Prostate gland (tissue), 2 donors: ENCODE measurements at regions not wholly inside any gene's neighbourhood (a gene's known extent, or its start where the extent isn't known, plus 50 kb on each side); places are given as distances from the start of the nearest gene placed in this dataset.

ENCODE experiments used
- DNase-seq: peaks from one replicate; pipeline ENCODE4 v3.0.0-alpha.2; 2019; ENCODE audit warnings: low spot score
- H3K27ac ChIP-seq, 2 donors: fragments of 200-600 bp; sonication (generic); 2 replicates each; pipeline ENCODE4 v1.5.1; 2017 to 2019
- H3K27me3 ChIP-seq: fragments of 200-600 bp; sonication (generic); replicated peaks from 2 replicates; pipeline ENCODE4 v1.5.1; 2019; ENCODE audit not compliant: insufficient read depth
- H3K36me3 ChIP-seq, 2 donors: fragments of 200-600 bp; sonication (generic); 1 replicate in 1 of 2; 2 replicates in 1 of 2; pipeline versions ENCODE4 v1.5.1 to v1.8.1; 2017 to 2019
- H3K4me1 ChIP-seq: fragments of 200-600 bp; sonication (generic); replicated peaks from 2 replicates; pipeline ENCODE4 v1.5.1; 2019
- H3K4me3 ChIP-seq, 2 donors: fragments of 200-600 bp; sonication (generic); 2 replicates each; pipeline ENCODE4 v1.5.1; 2017 to 2019
- H3K9me3 ChIP-seq: fragments of 200-600 bp; sonication (generic); 2 replicates; pipeline ENCODE4 v1.5.1; 2017
- POLR2A ChIP-seq: fragments of 450-650 bp; IDR thresholded peaks from one replicate; pipeline ENCODE4 v1.6.1; 2016; ENCODE audit warnings: antibody characterized with exemption, mild to moderate bottlenecking
- POLR2AphosphoS5 ChIP-seq: sonication (generic); formaldehyde crosslinking; IDR thresholded peaks from one replicate; pipeline ENCODE4 v1.6.1; 2017; ENCODE audit warnings: antibody characterized with exemption
- WGBS: methylation state at CpG from one replicate; pipeline ENCODE4 v1.1.5; 2018; 5-methylcytosine and 5-hydroxymethylcytosine counted together
- intact Hi-C: fragments of 100-400 bp; cut with DNase I; formaldehyde crosslinking; loops from one replicate; pipeline ENCODE4 v1.14.2; 2022
- TF ChIP-seq, protein P1 (sequence below), 4 experiments: fragments of 200-600 bp in 2 of 4; fragments of 450-650 bp in 2 of 4; sonication (generic) in 2 of 4; IDR thresholded peaks; 1 replicate in 3 of 4; 2 replicates in 1 of 4; pipeline ENCODE4 v1.5.1; 2016 to 2019; ENCODE audit warnings: antibody characterized with exemption in 4 of 4, mild to moderate bottlenecking in 2 of 4, moderate library complexity in 2 of 4

DNA sequence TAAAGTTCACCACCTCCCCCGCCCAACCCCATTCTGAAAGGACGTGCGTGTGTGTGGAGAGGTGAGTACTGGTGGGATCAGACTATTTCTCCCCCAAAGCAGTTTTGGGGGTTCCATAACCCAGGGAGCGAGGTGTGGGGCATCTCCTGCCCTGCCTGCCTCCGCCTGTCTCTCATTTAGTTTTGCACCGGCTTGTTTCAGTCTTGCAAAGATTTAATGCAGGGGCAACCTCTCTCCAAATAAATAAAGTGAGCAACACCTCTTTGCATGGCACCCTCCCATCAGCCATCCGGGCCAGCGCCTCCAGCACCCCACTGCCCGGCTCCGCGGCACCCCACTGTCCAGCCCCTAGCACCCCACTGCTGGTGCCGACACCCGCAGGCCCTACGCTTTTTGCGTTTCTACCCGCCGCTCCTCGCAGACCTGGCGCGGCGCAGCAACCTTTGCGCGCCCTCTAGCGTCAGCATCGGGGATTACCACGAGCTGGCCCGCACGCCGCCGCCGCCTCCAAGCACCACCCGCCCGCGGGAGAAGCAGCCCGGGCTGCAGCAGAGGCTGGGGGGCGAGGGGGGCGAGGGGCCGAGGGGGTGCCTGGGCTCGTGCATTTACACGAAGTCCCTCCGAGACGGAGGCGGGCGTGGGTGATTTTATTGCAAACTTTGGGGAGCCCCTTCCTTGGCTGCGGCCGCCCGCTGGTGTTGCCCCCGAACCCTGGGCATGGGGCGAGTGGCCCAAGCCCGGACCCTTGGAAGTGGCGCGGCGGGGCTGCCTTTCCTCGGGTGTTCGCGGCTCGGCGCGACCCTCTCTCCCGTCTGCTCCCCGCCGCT, 55.8 kb upstream of the VRK1 start:
- peak; percentile 23 for DNase-seq
- TF ChIP-seq, protein P1, sequence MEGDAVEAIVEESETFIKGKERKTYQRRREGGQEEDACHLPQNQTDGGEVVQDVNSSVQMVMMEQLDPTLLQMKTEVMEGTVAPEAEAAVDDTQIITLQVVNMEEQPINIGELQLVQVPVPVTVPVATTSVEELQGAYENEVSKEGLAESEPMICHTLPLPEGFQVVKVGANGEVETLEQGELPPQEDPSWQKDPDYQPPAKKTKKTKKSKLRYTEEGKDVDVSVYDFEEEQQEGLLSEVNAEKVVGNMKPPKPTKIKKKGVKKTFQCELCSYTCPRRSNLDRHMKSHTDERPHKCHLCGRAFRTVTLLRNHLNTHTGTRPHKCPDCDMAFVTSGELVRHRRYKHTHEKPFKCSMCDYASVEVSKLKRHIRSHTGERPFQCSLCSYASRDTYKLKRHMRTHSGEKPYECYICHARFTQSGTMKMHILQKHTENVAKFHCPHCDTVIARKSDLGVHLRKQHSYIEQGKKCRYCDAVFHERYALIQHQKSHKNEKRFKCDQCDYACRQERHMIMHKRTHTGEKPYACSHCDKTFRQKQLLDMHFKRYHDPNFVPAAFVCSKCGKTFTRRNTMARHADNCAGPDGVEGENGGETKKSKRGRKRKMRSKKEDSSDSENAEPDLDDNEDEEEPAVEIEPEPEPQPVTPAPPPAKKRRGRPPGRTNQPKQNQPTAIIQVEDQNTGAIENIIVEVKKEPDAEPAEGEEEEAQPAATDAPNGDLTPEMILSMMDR (IDR thresholded peaks at IDR 0.05): peak; percentile 70 to 81 (median 72)
- TF ChIP-seq POLR2A: no peak
- WGBS: 2% methylated on average over 57 of the region's 62 CpGs

DNA sequence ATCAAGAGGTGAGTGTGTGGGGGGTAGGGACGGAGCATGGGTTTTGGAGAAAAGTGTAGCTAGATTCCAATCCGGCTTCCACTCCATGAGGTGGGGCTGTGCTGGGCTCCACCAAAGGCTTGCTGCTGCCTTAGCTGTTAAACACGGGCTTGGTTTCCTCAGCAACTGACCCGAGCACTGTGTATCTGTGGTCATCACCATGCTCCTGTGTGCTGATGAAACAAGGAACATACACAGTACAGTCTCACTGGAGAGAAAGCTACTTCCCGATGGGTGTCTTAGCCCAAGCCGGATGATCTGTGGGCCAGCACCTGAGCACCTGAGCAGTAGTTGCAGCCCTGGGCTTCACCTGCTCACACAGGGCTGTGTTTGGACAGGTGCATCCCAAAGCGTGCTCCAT, 52.9 kb upstream of the VRK1 start:
- TF ChIP-seq, protein P1 (IDR thresholded peaks at IDR 0.05): no peak
- TF ChIP-seq POLR2A (no peak), POLR2AphosphoS5 (no peak)
- Histone ChIP-seq H3K9me3 (no peaks in the 10 kb centered on the region), H3K4me1 (no peaks in the 10 kb centered on the region), H3K27ac (no peak overlapping the region), H3K4me3 (no peak overlapping the region), H3K36me3 (no peaks in the 10 kb centered on the region), H3K27me3 (peaks cover 8% of the 10 kb centered on the region)
- intact Hi-C loops: loop anchor here (5.0 kb wide), 1 partner anchor 177 kb away; no protein-coding TSS in a partner anchor
- DNase-seq: no peak
- 62% methylated on average over 7 of the region's 7 CpGs for WGBS

More for the DNA sequence above, 55.8 kb upstream of the VRK1 start:
- intact Hi-C loops: loop anchor here (5.0 kb wide), 1 partner anchor 174 kb away; no protein-coding TSS in a partner anchor
- Histone ChIP-seq H3K36me3 (no peaks in the 10 kb centered on the region), H3K27me3 (peaks cover 8% of the 10 kb centered on the region), H3K4me3 (peak overlapping the region; percentile 3 to 20), H3K9me3 (no peaks in the 10 kb centered on the region), H3K4me1 (no peaks in the 10 kb centered on the region), H3K27ac (no peak overlapping the region)

DNA sequence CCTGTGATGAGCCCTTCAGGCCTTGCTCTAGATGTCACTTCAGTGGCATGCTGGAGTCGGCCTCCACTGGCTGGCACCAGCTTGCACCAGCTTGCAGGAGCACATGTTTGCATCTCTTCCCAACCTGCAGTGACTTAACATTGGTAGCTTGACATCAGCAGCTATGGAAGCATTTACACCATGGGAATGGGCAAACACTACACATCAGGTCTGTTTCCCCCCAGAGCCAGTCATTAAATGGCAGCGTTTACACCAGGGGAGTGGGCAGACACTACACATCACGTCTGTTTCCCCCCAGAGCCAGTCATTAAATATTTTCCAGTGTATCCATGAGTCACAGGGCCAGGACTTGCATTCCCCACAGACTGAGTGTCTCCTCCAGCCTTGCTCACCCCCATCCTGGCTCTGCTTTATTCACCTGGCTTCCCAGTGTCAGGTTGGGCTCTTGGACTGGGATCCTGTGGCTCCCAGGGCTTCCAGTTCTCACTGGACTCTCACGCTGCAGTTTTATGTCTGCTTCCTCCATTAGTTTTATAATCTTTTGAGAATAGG, 51.6 kb upstream of the VRK1 start:
- H3K4me1 ChIP-seq: no peaks in the 10 kb centered on the region
- DNase-seq: no peak
- H3K36me3 ChIP-seq: no peaks in the 10 kb centered on the region
- TF ChIP-seq, protein P1 (IDR thresholded peaks at IDR 0.05): no peak
- TF ChIP-seq POLR2AphosphoS5 (no peak), POLR2A (no peak)
- no peaks in the 10 kb centered on the region for H3K9me3 ChIP-seq
- 92% methylated on average over 4 of the region's 4 CpGs for WGBS
- peaks cover 8% of the 10 kb centered on the region for H3K27me3 ChIP-seq
- no peak overlapping the region for H3K27ac ChIP-seq
- intact Hi-C loops: no loop called here
- H3K4me3 ChIP-seq: no peak overlapping the region

DNA sequence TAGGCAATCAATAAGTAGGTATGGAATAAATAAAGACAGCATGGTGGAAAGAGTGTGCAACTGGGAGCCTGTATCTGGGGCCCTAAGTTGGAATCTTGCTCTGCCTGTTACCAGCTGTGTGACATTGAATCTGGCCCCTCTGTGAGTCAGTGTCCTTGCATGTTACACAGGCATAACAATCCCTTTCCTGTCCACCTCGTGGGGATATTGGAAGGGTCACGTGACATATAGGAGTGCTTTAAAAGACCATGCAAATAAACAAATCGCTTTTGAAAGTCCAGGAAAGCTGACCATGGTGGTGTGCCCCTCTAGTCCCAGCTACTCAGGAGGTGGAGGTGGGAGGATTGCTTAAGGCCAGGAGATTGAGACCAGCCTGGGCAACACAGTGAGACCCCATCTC, 51.1 kb upstream of the VRK1 start:
- TF ChIP-seq, protein P1 (IDR thresholded peaks at IDR 0.05): no peak
- TF ChIP-seq POLR2AphosphoS5 (no peak), POLR2A (no peak)
- no peaks in the 10 kb centered on the region for H3K4me1 ChIP-seq
- intact Hi-C loops: no loop called here
- no peaks in the 10 kb centered on the region for H3K9me3 ChIP-seq
- H3K27me3 ChIP-seq: peaks cover 8% of the 10 kb centered on the region
- no peaks in the 10 kb centered on the region for H3K36me3 ChIP-seq
- no peak for DNase-seq
- no peak overlapping the region for H3K4me3 ChIP-seq
- WGBS: 68% methylated on average over 3 of the region's 3 CpGs
- H3K27ac ChIP-seq: no peak overlapping the region
